WI38 (cell line): ENCODE measurements at regions not wholly inside any gene's neighbourhood (a gene's known extent, or its start where the extent isn't known, plus 50 kb on each side); places are given as distances from the start of the nearest gene placed in this dataset.

ENCODE experiments used
- H3K4me3 ChIP-seq: 2 replicates; pipeline ENCODE4 v1.5.1; 2011; ENCODE audit warnings: low read depth, mild to moderate bottlenecking, control low read depth, low read length
- CTCF ChIP-seq: IDR thresholded peaks from 2 replicates; pipeline ENCODE4 v1.5.1; 2012; ENCODE audit warnings: low read depth, mild to moderate bottlenecking, control low read depth, low read length

- no peak overlapping the region for H3K4me3 ChIP-seq
Observed at GRCh38 chr16:85162478-85163277, 50.4 kb upstream of the CIBAR2 start.

GRCh38 chr16:85163278-85164112 lies 51.2 kb upstream of the CIBAR2 start:
- no peak for TF ChIP-seq CTCF
- H3K4me3 ChIP-seq: no peak overlapping the region

More at GRCh38 chr16:85162478-85163277, 50.4 kb upstream of the CIBAR2 start:
- TF ChIP-seq CTCF: no peak

GRCh38 chr16:85164431-85164830 lies 52.2 kb upstream of the CIBAR2 start:
- H3K4me3 ChIP-seq: no peak overlapping the region
- no peak for TF ChIP-seq CTCF

GRCh38 chr16:85164838-85165516 lies 52.7 kb upstream of the CIBAR2 start:
- H3K4me3 ChIP-seq: no peak overlapping the region
- no peak for TF ChIP-seq CTCF

GRCh38 chr16:85165781-85166180 lies 53.5 kb upstream of the CIBAR2 start:
- H3K4me3 ChIP-seq: no peak overlapping the region
- no peak for TF ChIP-seq CTCF

- no peak overlapping the region for H3K4me3 ChIP-seq
- TF ChIP-seq CTCF: no peak
Observed at GRCh38 chr16:85166281-85166680, 54.0 kb upstream of the CIBAR2 start.
